Activated CD4-positive, alpha-beta T cell treated with anti-CD3 and anti-CD28 coated beads, Interleukin-2, amount 10 ng/mL, durations not matched to agents 7 days and 5 days (primary cell): ENCODE measurements at regions not wholly inside any gene's neighbourhood (a gene's known extent, or its start where the extent isn't known, plus 50 kb on each side); places are given as distances from the start of the nearest gene placed in this dataset.
"Not testable (repeated sequence)": the region's sequence is repeated elsewhere in the genome, so short reads cannot be mapped to it uniquely, and the experiment has no call there.

Experiments used
- CTCF ChIA-PET: fragments of 350-600 bp; sonication (Branson Sonifier 250); formaldehyde crosslinking; loops from one replicate; lab custom pipeline; 2021; ENCODE audit warnings: antibody characterized with exemption; lab: Charles Lee
- POLR2A ChIA-PET: fragments of 350-600 bp; sonication (Branson Sonifier 250); formaldehyde crosslinking; loops from one replicate; lab custom pipeline; 2021; ENCODE audit warnings: antibody characterized with exemption; lab: Charles Lee
- DNase-seq: peaks from one replicate; pipeline ENCODE4 v3.0.0-alpha.2; 2020
- H3K27ac Mint-ChIP-seq: one replicate; pipeline ENCODE4 v1.8.0; 2021; ENCODE audit warnings: mild to moderate bottlenecking, moderate library complexity, mixed read lengths
- H3K27me3 Mint-ChIP-seq: one replicate; pipeline ENCODE4 v1.8.0; 2021; ENCODE audit warnings: mixed read lengths
- H3K36me3 Mint-ChIP-seq: one replicate; pipeline ENCODE4 v1.8.0; 2021; ENCODE audit warnings: low read depth, mixed read lengths
- H3K4me1 Mint-ChIP-seq: one replicate; pipeline ENCODE4 v1.8.0; 2021; ENCODE audit warnings: mixed read lengths
- H3K4me3 Mint-ChIP-seq: one replicate; pipeline ENCODE4 v1.8.0; 2021; ENCODE audit warnings: mild to moderate bottlenecking, moderate library complexity, mixed read lengths
- H3K9me3 Mint-ChIP-seq: one replicate; pipeline ENCODE4 v1.8.0; 2021; ENCODE audit warnings: mixed read lengths

- no peak overlapping the region for H3K27ac Mint-ChIP-seq
- H3K4me1 Mint-ChIP-seq = peaks cover 3% of the 10 kb centered on the region
- H3K9me3 Mint-ChIP-seq = peaks cover 23% of the 10 kb centered on the region
- ChIA-PET CTCF (interaction anchor here (0.6 to 1.5 kb wide), 2 partner anchors 12 to 690 kb away, joined by 3 read pairs; no protein-coding TSS in a partner anchor), POLR2A (no interaction called here)
- H3K4me3 Mint-ChIP-seq = no peak overlapping the region
- peaks cover 13% of the 10 kb centered on the region for H3K36me3 Mint-ChIP-seq
- DNase-seq = no peak
- peaks cover 6% of the 10 kb centered on the region for H3K27me3 Mint-ChIP-seq
These were observed 87.1 kb downstream of the SAMD9 start for GRCh38 chr7:93030605-93031225.

DNA sequence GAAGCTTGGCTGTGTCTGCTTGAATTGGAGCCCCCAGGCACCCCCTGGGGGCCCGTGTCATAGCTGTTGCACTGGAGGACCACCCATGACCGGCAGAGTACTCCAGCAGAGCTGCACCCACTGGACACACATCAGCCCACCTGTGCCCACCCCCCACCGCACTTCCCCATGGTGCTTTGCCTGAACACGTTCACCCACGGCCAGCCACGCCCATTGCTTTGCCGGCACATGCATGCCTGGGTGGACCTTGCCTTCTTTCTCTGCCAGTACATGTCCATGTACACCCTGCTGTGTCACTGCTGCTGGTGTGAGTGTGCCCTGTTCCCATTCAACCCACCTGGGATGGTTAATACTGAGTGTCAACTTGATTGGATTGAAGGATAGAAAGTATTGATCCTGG, 88.7 kb downstream of the SAMD9 start:
- Mint-ChIP-seq H3K27ac (no peak overlapping the region), H3K4me3 (no peak overlapping the region), H3K9me3 (peaks cover 21% of the 10 kb centered on the region), H3K4me1 (peaks cover 5% of the 10 kb centered on the region), H3K36me3 (peaks cover 13% of the 10 kb centered on the region), H3K27me3 (peaks cover 6% of the 10 kb centered on the region)
- ChIA-PET CTCF (interaction anchor here (0.7 kb wide), 1 partner anchor 10 kb away, joined by 3 read pairs; no protein-coding TSS in a partner anchor), POLR2A (no interaction called here)
- DNase-seq = no peak

DNA sequence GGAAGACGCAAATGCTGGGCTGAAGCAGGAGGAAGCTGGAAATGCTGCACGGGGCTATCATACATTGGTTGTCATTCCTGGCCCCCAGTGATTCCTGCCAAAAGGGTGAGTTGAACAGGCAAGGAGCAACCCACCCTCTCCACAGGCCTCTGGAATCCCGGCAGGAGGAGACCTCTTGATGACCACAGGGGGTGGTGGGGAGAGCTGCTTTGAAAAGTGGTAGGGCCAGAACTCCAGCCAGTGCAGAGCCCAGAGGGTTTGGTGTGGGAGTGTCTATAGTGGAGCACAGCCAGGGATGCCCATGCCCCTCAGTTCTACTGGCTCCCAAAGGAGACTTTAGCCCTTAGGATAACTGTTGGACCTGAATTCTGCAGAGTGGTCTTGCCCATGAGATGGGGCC, 89.2 kb downstream of the SAMD9 start:
- CTCF ChIA-PET = interaction anchor here (0.7 kb wide), 1 partner anchor 10 kb away, joined by 3 read pairs; no protein-coding TSS in a partner anchor
- DNase-seq = no peak
- Mint-ChIP-seq H3K27me3 (peaks cover 6% of the 10 kb centered on the region), H3K27ac (no peak overlapping the region), H3K4me3 (no peak overlapping the region), H3K9me3 (peaks cover 21% of the 10 kb centered on the region), H3K4me1 (peaks cover 5% of the 10 kb centered on the region), H3K36me3 (peaks cover 13% of the 10 kb centered on the region)
- POLR2A ChIA-PET = no interaction called here

GRCh38 chr7:93027044-93027443, 90.7 kb downstream of the SAMD9 start:
- peaks cover 18% of the 10 kb centered on the region for H3K9me3 Mint-ChIP-seq
- H3K36me3 Mint-ChIP-seq = peaks cover 11% of the 10 kb centered on the region
- ChIA-PET POLR2A (no interaction called here), CTCF (interaction anchor here (0.6 kb wide), 1 partner anchor 1370 kb away, joined by 3 read pairs; no protein-coding TSS in a partner anchor)
- H3K27ac Mint-ChIP-seq = no peak overlapping the region
- H3K4me3 Mint-ChIP-seq = no peak overlapping the region
- no peak for DNase-seq
- peaks cover 6% of the 10 kb centered on the region for H3K27me3 Mint-ChIP-seq
- H3K4me1 Mint-ChIP-seq = peaks cover 5% of the 10 kb centered on the region

GRCh38 chr7:93026425-93026824, 91.4 kb downstream of the SAMD9 start:
- H3K27me3 Mint-ChIP-seq = peaks cover 6% of the 10 kb centered on the region
- H3K9me3 Mint-ChIP-seq = peaks cover 14% of the 10 kb centered on the region
- peaks cover 7% of the 10 kb centered on the region for H3K36me3 Mint-ChIP-seq
- ChIA-PET CTCF (interaction anchor here (0.6 kb wide), 1 partner anchor 1369 kb away, joined by 3 read pairs; no protein-coding TSS in a partner anchor), POLR2A (no interaction called here)
- DNase-seq = no peak
- peaks cover 5% of the 10 kb centered on the region for H3K4me1 Mint-ChIP-seq
- no peak overlapping the region for H3K27ac Mint-ChIP-seq
- H3K4me3 Mint-ChIP-seq = no peak overlapping the region

- no peak for DNase-seq
- Mint-ChIP-seq H3K4me3 (no peak overlapping the region), H3K9me3 (peaks cover 8% of the 10 kb centered on the region), H3K4me1 (peaks cover 5% of the 10 kb centered on the region), H3K36me3 (peaks cover 2% of the 10 kb centered on the region), H3K27ac (no peak overlapping the region), H3K27me3 (peaks cover 6% of the 10 kb centered on the region)
- ChIA-PET POLR2A (no interaction called here), CTCF (interaction anchor here (0.9 kb wide), 1 partner anchor 14 kb away, joined by 3 read pairs; no protein-coding TSS in a partner anchor)
These were observed 92.4 kb downstream of the SAMD9 start for GRCh38 chr7:93025389-93025788.

DNA sequence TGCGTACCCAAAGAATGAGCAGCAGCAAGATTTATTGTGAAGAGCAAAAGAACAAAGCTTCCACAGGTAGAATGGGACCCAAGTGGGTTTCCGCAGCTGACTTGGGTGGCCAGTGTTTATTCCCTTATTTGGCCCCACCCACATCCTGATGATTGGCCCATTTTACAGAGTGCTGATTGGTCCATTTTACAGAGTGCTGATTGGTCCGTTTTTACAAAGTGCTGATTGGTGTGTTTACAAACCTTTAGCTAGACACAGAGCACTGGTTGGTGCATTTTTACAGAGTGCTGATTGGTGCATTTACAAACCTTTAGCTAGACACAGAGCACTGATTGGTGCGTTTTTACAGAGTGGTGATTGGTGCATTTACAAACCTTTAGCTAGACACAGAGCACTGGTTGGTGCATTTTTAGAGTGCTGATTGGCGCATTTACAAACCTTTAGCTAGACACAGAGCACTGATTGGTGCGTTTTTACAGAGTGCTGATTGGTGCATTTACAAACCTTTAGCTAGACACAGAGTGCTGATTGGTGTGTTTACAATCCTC, 94.8 kb downstream of the SAMD9 start:
- H3K4me3 Mint-ChIP-seq, H3K4me1 Mint-ChIP-seq: not testable (repeated sequence)
- CTCF ChIA-PET = interaction anchor here (0.8 to 1.8 kb wide), 5 partner anchors 12 to 761 kb away, joined by 3 to 6 read pairs (median 4); no protein-coding TSS in a partner anchor

GRCh38 chr7:93021748-93022147, 96.0 kb downstream of the SAMD9 start:
- no peak overlapping the region for H3K27ac Mint-ChIP-seq
- DNase-seq = no peak
- ChIA-PET POLR2A (no interaction called here), CTCF (interaction anchor here (0.8 to 1.8 kb wide), 4 partner anchors 11 to 388 kb away, joined by 3 to 4 read pairs (median 3); no protein-coding TSS in a partner anchor)
- peaks cover 5% of the 10 kb centered on the region for H3K4me1 Mint-ChIP-seq
- peaks cover 8% of the 10 kb centered on the region for H3K9me3 Mint-ChIP-seq
- H3K27me3 Mint-ChIP-seq = peaks cover under 1% of the 10 kb centered on the region
- no peak overlapping the region for H3K4me3 Mint-ChIP-seq
- peaks cover 2% of the 10 kb centered on the region for H3K36me3 Mint-ChIP-seq

More for the DNA sequence above, 94.8 kb downstream of the SAMD9 start:
- H3K36me3 Mint-ChIP-seq, H3K27ac Mint-ChIP-seq, H3K9me3 Mint-ChIP-seq, DNase-seq, POLR2A ChIA-PET, H3K27me3 Mint-ChIP-seq: not testable (repeated sequence)

GRCh38 chr7:93018716-93019115, 99.1 kb downstream of the SAMD9 start:
- H3K27ac Mint-ChIP-seq = no peak overlapping the region
- H3K4me1 Mint-ChIP-seq = peaks cover 8% of the 10 kb centered on the region
- peaks cover 8% of the 10 kb centered on the region for H3K9me3 Mint-ChIP-seq
- peaks cover 2% of the 10 kb centered on the region for H3K36me3 Mint-ChIP-seq
- H3K27me3 Mint-ChIP-seq = no peaks in the 10 kb centered on the region
- ChIA-PET POLR2A (no interaction called here), CTCF (interaction anchor here (0.7 to 1.0 kb wide), 2 partner anchors 10 to 12 kb away, joined by 3 read pairs; no protein-coding TSS in a partner anchor)
- no peak for DNase-seq
- H3K4me3 Mint-ChIP-seq = no peak overlapping the region

DNA sequence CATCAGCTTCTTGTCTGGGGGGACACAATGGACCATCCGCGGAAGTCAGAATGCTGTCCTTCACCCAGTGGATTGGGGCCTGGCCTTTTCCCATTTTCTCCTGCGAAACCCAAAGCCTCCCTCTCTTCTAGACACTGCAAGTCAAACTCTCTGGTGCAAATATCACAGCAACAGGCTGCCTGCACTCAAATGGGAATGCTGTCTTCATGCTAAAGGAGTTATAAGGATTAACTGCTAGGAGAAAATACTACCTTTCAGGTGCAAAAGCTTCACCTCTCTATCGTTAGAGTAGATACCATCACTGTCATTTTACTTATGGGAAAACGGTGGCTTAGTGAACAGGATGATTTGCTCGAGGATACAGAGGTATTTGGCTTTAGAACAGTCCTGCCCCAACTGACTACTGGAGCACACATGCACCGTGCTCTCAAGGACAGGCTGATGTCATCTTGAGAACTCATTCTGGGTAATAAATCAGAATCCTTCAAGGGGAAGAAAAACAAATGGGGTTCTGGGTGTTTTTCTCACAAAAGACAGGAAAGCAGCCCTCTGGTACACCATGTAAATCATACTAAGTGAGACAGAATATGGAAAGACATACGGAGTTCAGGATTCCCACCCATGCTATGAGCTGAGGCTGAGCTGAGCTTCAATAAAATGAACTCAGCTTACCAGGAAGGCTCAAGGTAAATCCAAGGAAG, 100.9 kb downstream of the SAMD9 start:
- Mint-ChIP-seq H3K4me1 (peaks cover 8% of the 10 kb centered on the region), H3K27me3 (peaks cover 2% of the 10 kb centered on the region), H3K36me3 (no peaks in the 10 kb centered on the region), H3K4me3 (no peak overlapping the region), H3K9me3 (no peaks in the 10 kb centered on the region), H3K27ac (no peak overlapping the region)
- CTCF ChIA-PET = interaction anchor here (1.1 kb wide), 1 partner anchor 178 kb away, joined by 3 read pairs; no protein-coding TSS in a partner anchor
- DNase-seq = no peak
- POLR2A ChIA-PET = no interaction called here

DNA sequence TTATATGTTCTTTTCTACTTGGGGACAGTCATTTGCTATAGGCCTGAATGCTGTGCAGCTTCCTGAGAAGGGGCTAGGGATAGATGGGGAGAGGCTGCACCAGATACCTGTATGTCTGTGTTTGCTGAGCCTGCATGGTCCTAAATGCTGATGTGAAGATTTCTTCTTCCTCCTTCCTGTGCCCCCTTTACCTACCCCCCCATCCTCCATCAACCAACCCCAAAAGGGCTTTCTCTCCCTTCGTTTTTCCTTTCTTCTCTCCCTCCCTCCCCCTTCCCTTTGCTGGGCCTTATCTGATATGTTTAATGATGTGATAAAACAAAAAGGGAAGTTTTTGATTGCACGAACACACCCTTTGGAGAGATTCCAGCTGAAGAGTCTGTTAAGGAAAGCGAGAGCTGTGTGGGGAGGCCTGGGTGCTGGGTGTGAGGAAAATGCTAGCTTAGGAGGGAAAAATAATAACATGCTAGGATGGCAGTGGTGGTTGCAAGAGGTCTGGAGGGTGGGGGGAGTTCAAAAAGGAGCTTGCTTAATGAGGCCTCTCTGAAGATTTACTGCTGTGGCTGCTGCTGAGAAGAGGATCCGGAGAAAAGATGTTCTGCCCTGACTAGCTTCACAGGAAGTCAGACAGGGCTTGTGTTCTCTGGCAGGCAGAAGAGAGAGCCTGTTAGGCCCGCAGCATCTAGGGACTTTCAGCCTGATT, 101.8 kb downstream of the SAMD9 start:
- Mint-ChIP-seq H3K36me3 (no peaks in the 10 kb centered on the region), H3K4me1 (peaks cover 8% of the 10 kb centered on the region), H3K9me3 (no peaks in the 10 kb centered on the region), H3K27ac (no peak overlapping the region), H3K4me3 (no peak overlapping the region), H3K27me3 (peaks cover 2% of the 10 kb centered on the region)
- ChIA-PET CTCF (interaction anchor here (0.9 kb wide), 1 partner anchor 10 kb away, joined by 3 read pairs; no protein-coding TSS in a partner anchor), POLR2A (no interaction called here)
- DNase-seq = no peak

DNA sequence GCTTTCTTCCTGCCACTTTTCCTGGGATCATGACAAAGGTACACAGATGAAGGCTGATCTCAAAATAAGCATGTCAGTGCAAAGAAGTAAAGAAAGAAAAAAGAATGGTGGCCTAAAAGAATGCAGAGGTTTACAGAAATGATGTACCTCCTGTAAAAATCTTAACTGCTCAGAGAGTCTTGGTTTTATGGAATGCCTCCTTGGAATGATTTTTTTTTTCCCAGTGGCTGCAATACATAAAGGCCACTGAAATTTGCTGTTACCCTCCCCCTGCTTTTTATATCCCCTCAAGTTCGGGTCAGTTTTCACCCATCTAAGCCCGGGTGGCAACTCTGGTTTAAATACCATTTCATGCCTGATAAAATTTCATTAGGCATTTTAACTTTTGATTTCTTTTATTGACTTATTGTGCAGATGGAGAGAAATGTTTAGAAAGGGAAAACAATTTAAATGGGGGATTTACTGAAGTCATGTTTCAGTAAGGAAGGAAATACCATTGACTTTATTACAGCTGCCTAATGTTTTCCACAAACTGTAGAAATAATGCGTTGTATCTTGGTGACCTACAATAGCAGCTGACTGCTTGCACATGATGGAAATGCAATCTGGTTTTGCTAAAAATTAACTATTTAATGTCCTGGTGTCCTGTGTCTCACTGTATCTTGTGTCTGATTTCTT, 102.5 kb downstream of the SAMD9 start:
- CTCF ChIA-PET = interaction anchor here (0.9 kb wide), 1 partner anchor 9 kb away, joined by 3 read pairs; no protein-coding TSS in a partner anchor
- Mint-ChIP-seq H3K4me3 (no peak overlapping the region), H3K27ac (no peak overlapping the region), H3K4me1 (peaks cover 8% of the 10 kb centered on the region), H3K36me3 (no peaks in the 10 kb centered on the region), H3K27me3 (peaks cover 2% of the 10 kb centered on the region), H3K9me3 (no peaks in the 10 kb centered on the region)
- DNase-seq = no peak
- POLR2A ChIA-PET = no interaction called here
